Karpas-422 (cell line): ENCODE measurements at regions not wholly inside any gene's neighbourhood (a gene's known extent, or its start where the extent isn't known, plus 50 kb on each side); places are given as distances from the start of the nearest gene placed in this dataset.

ENCODE experiments used
- DNase-seq: peaks from one replicate; pipeline ENCODE4 v3.0.0-alpha.2; 2015
- H2AFZ ChIP-seq: fragments of 200-600 bp; sonication (generic); 2 replicates; pipeline ENCODE4 v1.6.1; 2014; ENCODE audit warnings: antibody characterized with exemption, low read length, mixed read lengths
- H3K27ac ChIP-seq: fragments of 200-600 bp; sonication (generic); 2 replicates; pipeline ENCODE4 v1.5.1; 2014; ENCODE audit warnings: mild to moderate bottlenecking, low read length, moderate library complexity
- H3K27me3 ChIP-seq: fragments of 200-600 bp; sonication (generic); 2 replicates; pipeline ENCODE4 v1.6.1; 2014; ENCODE audit warnings: low read length, mixed read lengths
- H3K36me3 ChIP-seq: fragments of 200-600 bp; sonication (generic); 2 replicates; pipeline ENCODE4 v1.6.1; 2014; ENCODE audit warnings: low read length, mixed read lengths; ENCODE audit not compliant: insufficient read depth
- H3K4me1 ChIP-seq: fragments of 200-600 bp; sonication (generic); 2 replicates; pipeline ENCODE4 v1.6.1; 2014; ENCODE audit warnings: mild to moderate bottlenecking, low read length, mixed read lengths
- H3K4me2 ChIP-seq: fragments of 200-600 bp; sonication (generic); 2 replicates; pipeline ENCODE4 v1.6.1; 2014; ENCODE audit warnings: low read length, low read depth, mild to moderate bottlenecking; ENCODE audit not compliant: poor library complexity, severe bottlenecking
- H3K4me3 ChIP-seq: fragments of 200-600 bp; sonication (generic); 2 replicates; pipeline ENCODE4 v1.5.1; 2014; ENCODE audit warnings: mild to moderate bottlenecking, antibody characterized with exemption, low read length, mixed read lengths
- H3K79me2 ChIP-seq: fragments of 200-600 bp; sonication (generic); 2 replicates; pipeline ENCODE4 v1.6.1; 2014; ENCODE audit warnings: mild to moderate bottlenecking, low read length, mixed read lengths
- H3K9ac ChIP-seq: fragments of 200-600 bp; sonication (generic); 2 replicates; pipeline ENCODE4 v1.6.0; 2014; ENCODE audit warnings: low read length
- H3K9me2 ChIP-seq: fragments of 200-600 bp; sonication (generic), shearing (Covaris generic); replicated peaks from 2 replicates; pipeline ENCODE4 v1.6.0; 2014; ENCODE audit warnings: mild to moderate bottlenecking, low read length, moderate library complexity; ENCODE audit not compliant: insufficient read depth
- H3K9me3 ChIP-seq: fragments of 300-700, 200-600 bp; sonication (generic); 2 replicates; pipeline ENCODE4 v1.6.1; 2014; ENCODE audit warnings: low read length, mixed read lengths
- H4K20me1 ChIP-seq: fragments of 200-600 bp; sonication (generic); 2 replicates; pipeline ENCODE4 v1.6.1; 2014; ENCODE audit warnings: mild to moderate bottlenecking, antibody characterized with exemption, low read length, low read depth; ENCODE audit not compliant: insufficient read depth

DNA sequence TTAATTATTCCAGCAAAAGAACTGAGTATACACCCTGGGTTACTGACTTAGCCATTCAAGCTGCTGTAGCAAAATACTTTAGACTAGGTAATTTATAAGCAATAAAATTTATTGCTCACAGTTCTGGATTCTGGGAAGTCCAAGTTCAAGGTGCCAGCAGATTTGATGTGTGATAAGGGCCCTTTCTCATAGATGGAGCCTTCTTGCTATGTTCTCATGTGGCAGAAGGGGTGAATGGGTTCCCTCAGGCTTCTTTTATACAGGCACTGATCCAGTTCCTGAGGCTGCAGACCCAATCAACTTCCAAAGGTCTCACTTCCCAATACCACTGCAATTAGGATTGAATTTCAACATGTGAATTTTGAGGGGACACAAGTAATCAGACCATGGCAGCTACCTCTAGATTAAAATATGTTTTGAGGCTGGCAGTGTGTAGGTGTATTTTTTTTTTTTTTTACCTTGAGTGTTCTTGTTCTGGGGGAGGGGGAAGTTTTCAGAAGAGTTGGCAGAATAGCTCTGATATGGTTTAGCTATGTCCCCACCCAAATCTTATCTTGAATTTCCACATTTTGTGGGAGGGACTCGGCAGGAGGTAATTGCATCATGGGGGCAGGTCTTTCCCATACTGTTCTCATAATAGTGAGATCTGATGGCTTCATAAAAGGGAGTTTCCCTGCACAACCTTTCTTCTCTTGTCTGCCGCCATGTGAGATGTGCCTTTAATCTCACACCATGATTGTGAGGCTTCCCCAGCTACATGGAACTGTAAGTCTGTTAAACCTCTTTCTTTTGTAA, 178.2 kb downstream of the RASSF9 start:
- Histone ChIP-seq H3K4me1 (no peaks in the 10 kb centered on the region), H3K79me2 (no peaks in the 10 kb centered on the region), H2AFZ (no peak overlapping the region), H3K27ac (no peak overlapping the region), H4K20me1 (no peaks in the 10 kb centered on the region), H3K9me3 (peaks cover 6% of the 10 kb centered on the region), H3K27me3 (no peaks in the 10 kb centered on the region), H3K9me2 (no peaks in the 10 kb centered on the region), H3K4me2 (no peak overlapping the region), H3K9ac (no peak overlapping the region), H3K36me3 (no peaks in the 10 kb centered on the region), H3K4me3 (no peak overlapping the region)
- no peak for DNase-seq

- H3K79me2 ChIP-seq = no peaks in the 10 kb centered on the region
- no peaks in the 10 kb centered on the region for H3K27me3 ChIP-seq
- no peaks in the 10 kb centered on the region for H3K9me2 ChIP-seq
- no peak overlapping the region for H3K4me2 ChIP-seq
- no peak overlapping the region for H3K9ac ChIP-seq
- H4K20me1 ChIP-seq = no peaks in the 10 kb centered on the region
- no peaks in the 10 kb centered on the region for H3K36me3 ChIP-seq
- H2AFZ ChIP-seq = no peak overlapping the region
- H3K9me3 ChIP-seq = peaks cover 10% of the 10 kb centered on the region
- H3K27ac ChIP-seq = no peak overlapping the region
- no peaks in the 10 kb centered on the region for H3K4me1 ChIP-seq
- DNase-seq = no peak
- no peak overlapping the region for H3K4me3 ChIP-seq
Measured at GRCh38 chr12:85659754-85660530, 176.3 kb downstream of the RASSF9 start.

DNA sequence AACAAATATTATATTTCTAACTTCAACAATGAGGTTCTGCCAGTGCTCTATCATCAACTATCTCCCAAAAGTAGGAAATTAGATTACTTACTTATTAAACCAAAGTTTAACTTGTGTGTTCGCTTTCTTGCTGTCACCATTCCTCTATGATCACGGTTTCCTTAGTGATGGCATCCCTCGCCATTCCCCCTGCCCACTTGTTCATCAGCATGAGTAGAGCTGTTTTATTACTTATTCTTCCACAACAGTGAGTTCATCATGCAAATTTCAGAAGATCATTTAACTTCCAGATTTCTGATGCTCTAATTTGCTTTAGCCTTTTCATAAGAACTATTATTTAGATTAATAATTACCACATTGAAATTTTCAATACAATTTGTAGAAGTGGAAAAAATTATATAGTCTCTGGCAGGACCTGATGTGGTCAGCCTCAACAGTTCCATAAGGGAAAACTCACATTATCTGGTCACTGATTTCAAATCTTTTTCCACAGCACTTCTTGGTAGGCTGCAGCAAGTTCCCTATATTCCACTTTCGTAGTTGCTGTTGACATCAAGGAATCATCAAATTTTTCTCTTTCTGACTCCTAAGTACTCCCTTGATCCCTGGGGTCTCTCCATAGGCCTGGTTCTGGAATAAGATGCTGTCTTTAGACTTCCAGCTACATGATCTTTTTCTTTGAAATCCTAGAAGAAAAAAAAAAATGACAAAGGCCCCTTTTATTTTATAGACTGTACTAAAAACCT, 174.6 kb downstream of the RASSF9 start:
- H4K20me1 ChIP-seq = no peaks in the 10 kb centered on the region
- H3K9ac ChIP-seq = no peak overlapping the region
- no peak overlapping the region for H3K4me3 ChIP-seq
- peaks cover 8% of the 10 kb centered on the region for H3K9me3 ChIP-seq
- no peaks in the 10 kb centered on the region for H3K4me1 ChIP-seq
- no peak for DNase-seq
- no peaks in the 10 kb centered on the region for H3K9me2 ChIP-seq
- no peaks in the 10 kb centered on the region for H3K36me3 ChIP-seq
- H2AFZ ChIP-seq = no peak overlapping the region
- H3K4me2 ChIP-seq = no peak overlapping the region
- H3K27ac ChIP-seq = no peak overlapping the region
- no peaks in the 10 kb centered on the region for H3K79me2 ChIP-seq
- H3K27me3 ChIP-seq = no peaks in the 10 kb centered on the region

- DNase-seq = no peak
- Histone ChIP-seq H3K9ac (no peak overlapping the region), H4K20me1 (no peaks in the 10 kb centered on the region), H3K27me3 (no peaks in the 10 kb centered on the region), H3K4me1 (no peaks in the 10 kb centered on the region), H3K9me2 (no peaks in the 10 kb centered on the region), H2AFZ (no peak overlapping the region), H3K79me2 (no peaks in the 10 kb centered on the region), H3K4me3 (no peak overlapping the region), H3K36me3 (no peaks in the 10 kb centered on the region), H3K4me2 (no peak overlapping the region), H3K27ac (no peak overlapping the region), H3K9me3 (peaks cover 8% of the 10 kb centered on the region)
Measured at GRCh38 chr12:85662207-85662602, 174.0 kb downstream of the RASSF9 start.

DNA sequence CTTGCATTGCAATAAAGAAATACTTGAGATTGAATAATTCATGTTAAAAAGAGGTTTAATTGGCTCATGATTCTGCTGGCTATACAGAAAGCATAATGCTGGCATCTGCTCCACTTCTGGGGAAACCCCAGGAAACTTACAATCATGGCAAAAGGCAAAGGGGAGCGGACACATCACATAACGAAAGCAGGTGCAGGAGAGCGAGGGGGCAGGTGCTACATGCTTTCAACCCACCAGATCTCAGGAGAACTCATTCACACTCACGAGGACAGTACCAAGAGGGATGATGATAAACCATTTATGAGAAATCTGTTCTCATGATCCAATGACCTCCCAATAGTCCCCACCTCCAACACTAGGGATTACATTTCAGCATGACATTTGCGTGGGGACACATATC, 172.6 kb downstream of the RASSF9 start:
- no peaks in the 10 kb centered on the region for H3K4me1 ChIP-seq
- H3K36me3 ChIP-seq = no peaks in the 10 kb centered on the region
- no peaks in the 10 kb centered on the region for H3K27me3 ChIP-seq
- no peak overlapping the region for H3K4me3 ChIP-seq
- no peaks in the 10 kb centered on the region for H3K79me2 ChIP-seq
- H3K9me3 ChIP-seq = peaks cover 11% of the 10 kb centered on the region
- H3K4me2 ChIP-seq = no peak overlapping the region
- H3K9me2 ChIP-seq = no peaks in the 10 kb centered on the region
- no peak overlapping the region for H2AFZ ChIP-seq
- H3K27ac ChIP-seq = no peak overlapping the region
- no peak overlapping the region for H3K9ac ChIP-seq
- DNase-seq = no peak
- no peaks in the 10 kb centered on the region for H4K20me1 ChIP-seq

GRCh38 chr12:85664429-85664828, 171.8 kb downstream of the RASSF9 start:
- Histone ChIP-seq H3K4me2 (no peak overlapping the region), H3K4me3 (no peak overlapping the region), H3K9ac (no peak overlapping the region), H3K79me2 (no peaks in the 10 kb centered on the region), H3K9me3 (peaks cover 13% of the 10 kb centered on the region), H3K9me2 (no peaks in the 10 kb centered on the region), H3K36me3 (no peaks in the 10 kb centered on the region), H2AFZ (no peak overlapping the region), H3K27me3 (no peaks in the 10 kb centered on the region), H4K20me1 (no peaks in the 10 kb centered on the region), H3K27ac (no peak overlapping the region), H3K4me1 (no peaks in the 10 kb centered on the region)
- DNase-seq = no peak

DNA sequence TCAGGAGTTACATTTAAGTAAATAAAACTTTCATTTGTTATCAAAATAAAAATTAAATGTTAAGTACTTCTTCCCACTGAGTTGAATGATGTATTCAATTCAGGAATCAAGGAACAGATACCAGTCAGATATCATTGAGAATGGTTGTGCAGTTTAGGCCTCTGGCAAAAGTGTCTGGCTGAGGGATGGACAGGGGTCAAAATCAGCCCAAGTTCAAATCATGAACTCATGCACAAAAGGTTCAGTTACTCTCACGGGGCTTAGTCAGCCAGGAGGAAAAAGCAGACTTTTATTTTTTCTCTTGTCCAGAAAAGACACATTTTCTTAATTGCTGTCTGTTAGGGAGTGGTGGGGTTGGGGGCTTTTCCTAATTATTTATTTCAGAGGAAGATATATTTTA, 166.3 kb downstream of the RASSF9 start:
- H2AFZ ChIP-seq = no peak overlapping the region
- no peaks in the 10 kb centered on the region for H3K4me1 ChIP-seq
- H3K9me3 ChIP-seq = peaks cover 17% of the 10 kb centered on the region
- no peak overlapping the region for H3K4me3 ChIP-seq
- no peak overlapping the region for H3K9ac ChIP-seq
- no peaks in the 10 kb centered on the region for H3K27me3 ChIP-seq
- no peaks in the 10 kb centered on the region for H3K9me2 ChIP-seq
- no peaks in the 10 kb centered on the region for H3K79me2 ChIP-seq
- no peaks in the 10 kb centered on the region for H3K36me3 ChIP-seq
- H3K27ac ChIP-seq = no peak overlapping the region
- H4K20me1 ChIP-seq = no peaks in the 10 kb centered on the region
- DNase-seq = no peak
- no peak overlapping the region for H3K4me2 ChIP-seq

GRCh38 chr12:85672436-85672835, 163.8 kb downstream of the RASSF9 start:
- H4K20me1 ChIP-seq = no peaks in the 10 kb centered on the region
- no peaks in the 10 kb centered on the region for H3K4me1 ChIP-seq
- no peak overlapping the region for H3K4me3 ChIP-seq
- H3K27ac ChIP-seq = no peak overlapping the region
- no peaks in the 10 kb centered on the region for H3K36me3 ChIP-seq
- no peak overlapping the region for H2AFZ ChIP-seq
- no peaks in the 10 kb centered on the region for H3K9me2 ChIP-seq
- peaks cover 20% of the 10 kb centered on the region for H3K9me3 ChIP-seq
- H3K79me2 ChIP-seq = no peaks in the 10 kb centered on the region
- H3K9ac ChIP-seq = no peak overlapping the region
- H3K27me3 ChIP-seq = no peaks in the 10 kb centered on the region
- no peak overlapping the region for H3K4me2 ChIP-seq
- DNase-seq = no peak
